Prostate gland (tissue), 2 donors: ENCODE measurements at regions not wholly inside any gene's neighbourhood (a gene's known extent, or its start where the extent isn't known, plus 50 kb on each side); places are given as distances from the start of the nearest gene placed in this dataset.

Experiments used
- DNase-seq: peaks from one replicate; pipeline ENCODE4 v3.0.0-alpha.2; 2019; ENCODE audit warnings: low spot score
- H3K27ac ChIP-seq, 2 donors: fragments of 200-600 bp; sonication (generic); 2 replicates each; pipeline ENCODE4 v1.5.1; 2017 to 2019
- H3K27me3 ChIP-seq: fragments of 200-600 bp; sonication (generic); replicated peaks from 2 replicates; pipeline ENCODE4 v1.5.1; 2019; ENCODE audit not compliant: insufficient read depth
- H3K36me3 ChIP-seq, 2 donors: fragments of 200-600 bp; sonication (generic); 1 replicate in 1 of 2; 2 replicates in 1 of 2; pipeline versions ENCODE4 v1.5.1 to v1.8.1; 2017 to 2019
- H3K4me1 ChIP-seq: fragments of 200-600 bp; sonication (generic); replicated peaks from 2 replicates; pipeline ENCODE4 v1.5.1; 2019
- H3K4me3 ChIP-seq, 2 donors: fragments of 200-600 bp; sonication (generic); 2 replicates each; pipeline ENCODE4 v1.5.1; 2017 to 2019
- H3K9me3 ChIP-seq: fragments of 200-600 bp; sonication (generic); 2 replicates; pipeline ENCODE4 v1.5.1; 2017
- POLR2A ChIP-seq: fragments of 450-650 bp; IDR thresholded peaks from one replicate; pipeline ENCODE4 v1.6.1; 2016; ENCODE audit warnings: antibody characterized with exemption, mild to moderate bottlenecking
- POLR2AphosphoS5 ChIP-seq: sonication (generic); formaldehyde crosslinking; IDR thresholded peaks from one replicate; pipeline ENCODE4 v1.6.1; 2017; ENCODE audit warnings: antibody characterized with exemption
- WGBS: methylation state at CpG from one replicate; pipeline ENCODE4 v1.1.5; 2018; 5-methylcytosine and 5-hydroxymethylcytosine counted together
- intact Hi-C: fragments of 100-400 bp; cut with DNase I; formaldehyde crosslinking; loops from one replicate; pipeline ENCODE4 v1.14.2; 2022
- TF ChIP-seq, protein P1 (sequence below), 4 experiments: fragments of 200-600 bp in 2 of 4; fragments of 450-650 bp in 2 of 4; sonication (generic) in 2 of 4; IDR thresholded peaks; 1 replicate in 3 of 4; 2 replicates in 1 of 4; pipeline ENCODE4 v1.5.1; 2016 to 2019; ENCODE audit warnings: antibody characterized with exemption in 4 of 4, mild to moderate bottlenecking in 2 of 4, moderate library complexity in 2 of 4

DNA sequence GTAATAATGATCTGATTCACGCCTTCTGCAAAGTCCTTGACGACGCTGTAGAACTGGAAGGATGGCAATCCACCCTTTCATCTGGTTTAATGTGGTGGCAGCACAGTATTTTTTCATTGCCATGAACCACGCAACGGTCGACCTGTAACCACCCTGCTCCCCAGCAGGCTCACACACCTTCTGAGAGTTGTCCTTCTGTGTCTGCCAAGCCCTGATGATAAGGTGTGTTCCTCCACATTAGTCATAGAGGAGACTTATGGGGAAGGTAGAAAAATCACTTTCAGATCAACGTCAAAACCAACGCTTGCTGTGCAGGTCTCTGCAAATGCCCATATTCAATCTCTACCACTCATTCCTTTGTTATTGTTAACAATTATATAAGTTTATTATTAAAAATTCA is 328.7 kb downstream of the SIPA1L2 start:
- H3K27ac ChIP-seq, result no peak overlapping the region
- no peak overlapping the region for H3K4me3 ChIP-seq
- intact Hi-C loops, result loop anchor here (10.0 kb wide), 1 partner anchor 324 kb away; no protein-coding TSS in a partner anchor
- H3K4me1 ChIP-seq, result peaks cover 1% of the 10 kb centered on the region
- H3K36me3 ChIP-seq, result no peaks in the 10 kb centered on the region
- TF ChIP-seq POLR2AphosphoS5 (no peak), POLR2A (no peak)
- TF ChIP-seq, protein P1, sequence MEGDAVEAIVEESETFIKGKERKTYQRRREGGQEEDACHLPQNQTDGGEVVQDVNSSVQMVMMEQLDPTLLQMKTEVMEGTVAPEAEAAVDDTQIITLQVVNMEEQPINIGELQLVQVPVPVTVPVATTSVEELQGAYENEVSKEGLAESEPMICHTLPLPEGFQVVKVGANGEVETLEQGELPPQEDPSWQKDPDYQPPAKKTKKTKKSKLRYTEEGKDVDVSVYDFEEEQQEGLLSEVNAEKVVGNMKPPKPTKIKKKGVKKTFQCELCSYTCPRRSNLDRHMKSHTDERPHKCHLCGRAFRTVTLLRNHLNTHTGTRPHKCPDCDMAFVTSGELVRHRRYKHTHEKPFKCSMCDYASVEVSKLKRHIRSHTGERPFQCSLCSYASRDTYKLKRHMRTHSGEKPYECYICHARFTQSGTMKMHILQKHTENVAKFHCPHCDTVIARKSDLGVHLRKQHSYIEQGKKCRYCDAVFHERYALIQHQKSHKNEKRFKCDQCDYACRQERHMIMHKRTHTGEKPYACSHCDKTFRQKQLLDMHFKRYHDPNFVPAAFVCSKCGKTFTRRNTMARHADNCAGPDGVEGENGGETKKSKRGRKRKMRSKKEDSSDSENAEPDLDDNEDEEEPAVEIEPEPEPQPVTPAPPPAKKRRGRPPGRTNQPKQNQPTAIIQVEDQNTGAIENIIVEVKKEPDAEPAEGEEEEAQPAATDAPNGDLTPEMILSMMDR (IDR thresholded peaks at IDR 0.05), result no peak
- DNase-seq, result no peak
- no peaks in the 10 kb centered on the region for H3K27me3 ChIP-seq
- 90% methylated on average over 8 of the region's 8 CpGs for WGBS
- H3K9me3 ChIP-seq, result no peaks in the 10 kb centered on the region

DNA sequence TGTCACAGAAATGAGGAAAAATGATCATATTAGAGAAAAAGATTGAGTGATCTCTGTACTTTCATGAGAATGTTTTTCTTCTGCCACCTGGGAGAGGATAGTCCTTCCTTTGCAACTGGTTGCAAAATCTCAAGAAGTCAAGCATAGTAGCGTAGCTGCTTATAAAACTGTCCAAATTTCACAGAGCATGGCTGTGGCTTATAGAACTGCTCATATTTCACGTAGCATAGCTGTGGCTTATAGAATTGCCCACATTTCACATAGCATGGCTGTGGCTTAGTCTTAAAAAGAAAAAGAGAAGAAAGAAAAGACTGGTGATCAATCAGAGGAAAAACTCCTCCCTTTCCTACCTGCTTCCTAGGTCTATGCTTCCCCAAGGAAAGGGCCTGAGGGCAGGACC is 329.5 kb downstream of the SIPA1L2 start:
- DNase-seq, result no peak
- 82% methylated on average over 2 of the region's 2 CpGs for WGBS
- Histone ChIP-seq H3K4me3 (no peak overlapping the region), H3K4me1 (no peaks in the 10 kb centered on the region), H3K27ac (no peak overlapping the region), H3K36me3 (no peaks in the 10 kb centered on the region), H3K9me3 (no peaks in the 10 kb centered on the region), H3K27me3 (no peaks in the 10 kb centered on the region)
- TF ChIP-seq POLR2AphosphoS5 (no peak), POLR2A (no peak)
- intact Hi-C loops, result loop anchor here (10.0 kb wide), 1 partner anchor 324 kb away; no protein-coding TSS in a partner anchor

DNA sequence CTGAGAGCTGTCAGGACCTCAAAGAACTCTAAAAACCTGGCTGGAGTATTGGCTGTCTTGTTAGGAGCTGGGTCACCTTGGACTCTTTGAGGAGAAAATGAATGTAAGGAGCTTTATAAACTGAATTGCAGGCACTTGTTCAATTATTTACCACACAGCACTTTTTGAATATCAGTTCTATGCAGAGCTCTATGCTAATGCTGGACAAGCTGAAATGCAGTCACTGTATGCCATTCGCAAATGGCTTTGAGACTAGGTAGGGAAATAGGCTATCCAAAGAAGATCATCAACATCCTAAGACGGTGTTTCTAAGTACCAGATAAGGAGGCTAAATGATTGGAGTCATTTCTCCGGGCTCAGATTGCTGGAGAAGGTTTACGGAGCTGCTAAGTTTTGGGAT is 333.5 kb downstream of the SIPA1L2 start:
- H3K4me1 ChIP-seq, result no peaks in the 10 kb centered on the region
- H3K9me3 ChIP-seq, result no peaks in the 10 kb centered on the region
- H3K4me3 ChIP-seq, result no peak overlapping the region
- no peak for DNase-seq
- WGBS, result 73% methylated on average over 4 of the region's 4 CpGs
- intact Hi-C loops, result loop anchor here (10.0 kb wide), 1 partner anchor 152 kb away; no protein-coding TSS in a partner anchor
- H3K27ac ChIP-seq, result no peak overlapping the region
- no peaks in the 10 kb centered on the region for H3K36me3 ChIP-seq
- H3K27me3 ChIP-seq, result no peaks in the 10 kb centered on the region
- TF ChIP-seq, protein P1 (IDR thresholded peaks at IDR 0.05), result no peak
- no peak for TF ChIP-seq POLR2AphosphoS5
- TF ChIP-seq POLR2A, result no peak

DNA sequence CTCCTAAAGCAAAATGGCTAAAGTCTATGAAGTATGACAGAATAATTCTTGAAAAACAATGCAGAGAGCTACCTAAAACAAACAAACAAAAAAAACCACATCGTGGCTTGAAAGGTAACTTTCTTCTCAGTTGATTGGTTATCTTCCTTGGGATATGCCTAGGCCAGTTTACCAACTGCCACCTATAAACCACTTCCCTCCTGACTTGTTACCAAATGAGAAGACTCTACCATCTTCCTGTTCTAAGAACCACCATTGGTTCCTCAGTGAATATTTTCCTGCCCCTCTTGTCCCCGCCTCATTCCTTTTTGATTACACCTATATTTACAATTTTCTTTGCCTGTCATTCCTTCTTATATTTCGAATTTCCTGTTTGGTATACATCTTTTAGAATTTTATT is 336.6 kb downstream of the SIPA1L2 start:
- TF ChIP-seq, protein P1 (IDR thresholded peaks at IDR 0.05), result no peak
- H3K27me3 ChIP-seq, result no peaks in the 10 kb centered on the region
- intact Hi-C loops, result loop anchor here (10.0 kb wide), 1 partner anchor 149 kb away; no protein-coding TSS in a partner anchor
- no peaks in the 10 kb centered on the region for H3K4me1 ChIP-seq
- H3K36me3 ChIP-seq, result no peaks in the 10 kb centered on the region
- H3K27ac ChIP-seq, result no peak overlapping the region
- H3K9me3 ChIP-seq, result no peaks in the 10 kb centered on the region
- no peak for DNase-seq
- WGBS, result 79% methylated on average over 3 of the region's 3 CpGs
- H3K4me3 ChIP-seq, result no peak overlapping the region

DNA sequence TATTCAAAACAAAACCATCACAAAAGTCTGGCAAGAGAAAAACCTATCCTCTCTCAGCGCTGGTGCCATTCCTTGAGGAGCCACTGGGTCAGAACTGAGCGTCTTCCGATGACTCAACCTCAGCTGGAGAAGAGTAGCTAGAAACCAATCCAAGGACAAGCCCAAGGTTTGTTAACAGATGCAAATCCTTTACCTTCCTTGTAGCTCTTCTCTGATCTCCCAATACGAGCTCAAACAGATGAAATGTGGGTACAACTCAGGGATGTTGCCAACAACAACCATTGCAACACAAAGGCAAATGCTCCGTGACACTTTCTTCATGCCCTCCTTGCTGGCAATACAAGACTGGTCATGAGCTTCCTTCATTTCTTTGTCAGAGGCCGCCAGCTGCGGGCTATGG is 337.1 kb downstream of the SIPA1L2 start:
- no peaks in the 10 kb centered on the region for H3K36me3 ChIP-seq
- H3K27me3 ChIP-seq, result no peaks in the 10 kb centered on the region
- 61% methylated on average over 7 of the region's 7 CpGs for WGBS
- intact Hi-C loops, result loop anchor here (10.0 kb wide), 1 partner anchor 148 kb away; no protein-coding TSS in a partner anchor
- H3K27ac ChIP-seq, result no peak overlapping the region
- H3K9me3 ChIP-seq, result no peaks in the 10 kb centered on the region
- no peaks in the 10 kb centered on the region for H3K4me1 ChIP-seq
- no peak overlapping the region for H3K4me3 ChIP-seq
- no peak for TF ChIP-seq POLR2A
- no peak for DNase-seq

DNA sequence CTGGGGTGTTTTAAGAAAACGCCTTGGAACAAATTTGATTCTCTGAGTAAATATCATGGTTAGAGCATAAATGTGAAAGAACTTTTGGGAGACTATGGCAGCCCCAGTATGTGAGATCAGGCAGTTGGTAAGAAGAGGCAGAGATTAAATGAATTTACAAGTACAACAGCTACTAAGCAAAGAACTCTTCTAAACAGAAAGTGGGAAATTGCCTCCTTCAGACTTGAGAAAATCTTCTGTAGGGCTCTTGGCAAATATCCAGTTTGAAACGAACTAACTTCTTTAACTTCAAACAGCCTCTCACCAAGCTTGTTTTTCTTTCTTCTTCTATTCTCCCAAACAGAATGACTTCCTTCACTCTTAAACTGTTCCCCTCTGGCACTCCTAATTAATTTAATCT is 337.7 kb downstream of the SIPA1L2 start:
- no peak overlapping the region for H3K4me3 ChIP-seq

More for the DNA sequence above, 337.7 kb downstream of the SIPA1L2 start:
- intact Hi-C loops, result loop anchor here (10.0 kb wide), 1 partner anchor 147 kb away; no protein-coding TSS in a partner anchor
- DNase-seq, result no peak
- no peaks in the 10 kb centered on the region for H3K27me3 ChIP-seq
- TF ChIP-seq, protein P1 (IDR thresholded peaks at IDR 0.05), result no peak
- TF ChIP-seq POLR2AphosphoS5, result no peak
- WGBS, result 28% methylated on average over 2 of the region's 2 CpGs
- H3K27ac ChIP-seq, result no peak overlapping the region
- no peaks in the 10 kb centered on the region for H3K9me3 ChIP-seq
- H3K36me3 ChIP-seq, result no peaks in the 10 kb centered on the region
- H3K4me1 ChIP-seq, result no peaks in the 10 kb centered on the region
